HPDE6-E6E7 (cell line): ENCODE measurements at regions not wholly inside any gene's neighbourhood (a gene's known extent, or its start where the extent isn't known, plus 50 kb on each side); places are given as distances from the start of the nearest gene placed in this dataset.
"Not testable (repeated sequence)": the region's sequence is repeated elsewhere in the genome, so short reads cannot be mapped to it uniquely, and the experiment has no call there.

Experiments used
- DNase-seq: peaks from one replicate; pipeline ENCODE4 v3.0.0; 2011; ENCODE audit warnings: missing footprints; ENCODE audit errors: extremely low spot score

DNA sequence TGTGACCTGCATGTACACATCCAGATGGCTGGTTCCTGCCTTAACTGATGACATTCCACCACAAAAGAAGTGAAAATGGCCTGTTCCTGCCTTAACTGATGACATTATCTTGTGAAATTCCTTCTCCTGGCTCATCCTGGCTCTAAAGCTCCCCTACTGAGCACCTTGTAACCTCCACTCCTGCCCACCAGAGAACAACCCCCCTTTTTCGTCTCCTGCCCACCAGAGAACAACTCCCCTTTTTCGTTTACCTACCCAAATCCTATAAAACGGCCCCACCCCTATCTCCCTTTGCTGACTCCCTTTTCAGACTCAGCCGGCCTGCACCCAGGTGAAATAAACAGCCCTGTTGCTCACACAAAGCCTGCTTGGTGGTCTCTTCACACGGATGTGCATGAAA is 212.2 kb downstream of the KITLG start:
- DNase-seq = not testable (repeated sequence)

DNA sequence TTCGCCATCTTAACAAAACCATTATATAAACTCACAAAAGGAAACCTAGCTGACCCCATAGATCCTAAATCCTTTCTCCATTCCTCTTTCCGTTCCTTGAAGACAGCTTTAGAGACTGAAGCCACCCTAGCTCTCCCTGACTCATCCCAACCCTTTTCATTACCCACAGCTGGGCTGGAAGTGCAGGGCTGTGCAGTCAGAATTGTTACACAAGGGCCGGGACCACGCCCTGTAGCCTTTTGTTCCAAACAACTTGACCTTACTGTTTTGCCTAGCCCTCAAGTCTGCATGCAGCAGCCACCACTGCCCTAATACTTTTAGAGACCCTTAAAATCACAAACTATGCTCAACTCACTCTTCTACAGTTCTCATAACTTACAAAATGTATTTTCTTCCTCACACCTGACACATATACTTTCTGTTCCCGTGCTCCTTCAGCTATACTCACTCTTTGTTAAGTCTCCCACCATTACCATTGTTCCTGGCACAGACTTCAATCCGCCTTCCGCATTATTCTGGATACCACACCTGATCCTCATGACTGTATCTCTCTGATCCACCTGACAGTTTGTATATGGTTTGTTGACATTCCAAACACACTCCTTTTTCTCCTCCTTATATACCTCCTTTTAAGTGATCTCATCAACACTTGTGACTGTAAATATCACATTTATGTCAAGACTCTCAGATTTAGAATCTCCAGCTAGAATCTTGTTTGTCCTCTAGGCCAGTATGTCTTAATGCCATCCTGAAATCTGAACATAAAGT is 208.7 kb downstream of the KITLG start:
- DNase-seq = no peak

DNA sequence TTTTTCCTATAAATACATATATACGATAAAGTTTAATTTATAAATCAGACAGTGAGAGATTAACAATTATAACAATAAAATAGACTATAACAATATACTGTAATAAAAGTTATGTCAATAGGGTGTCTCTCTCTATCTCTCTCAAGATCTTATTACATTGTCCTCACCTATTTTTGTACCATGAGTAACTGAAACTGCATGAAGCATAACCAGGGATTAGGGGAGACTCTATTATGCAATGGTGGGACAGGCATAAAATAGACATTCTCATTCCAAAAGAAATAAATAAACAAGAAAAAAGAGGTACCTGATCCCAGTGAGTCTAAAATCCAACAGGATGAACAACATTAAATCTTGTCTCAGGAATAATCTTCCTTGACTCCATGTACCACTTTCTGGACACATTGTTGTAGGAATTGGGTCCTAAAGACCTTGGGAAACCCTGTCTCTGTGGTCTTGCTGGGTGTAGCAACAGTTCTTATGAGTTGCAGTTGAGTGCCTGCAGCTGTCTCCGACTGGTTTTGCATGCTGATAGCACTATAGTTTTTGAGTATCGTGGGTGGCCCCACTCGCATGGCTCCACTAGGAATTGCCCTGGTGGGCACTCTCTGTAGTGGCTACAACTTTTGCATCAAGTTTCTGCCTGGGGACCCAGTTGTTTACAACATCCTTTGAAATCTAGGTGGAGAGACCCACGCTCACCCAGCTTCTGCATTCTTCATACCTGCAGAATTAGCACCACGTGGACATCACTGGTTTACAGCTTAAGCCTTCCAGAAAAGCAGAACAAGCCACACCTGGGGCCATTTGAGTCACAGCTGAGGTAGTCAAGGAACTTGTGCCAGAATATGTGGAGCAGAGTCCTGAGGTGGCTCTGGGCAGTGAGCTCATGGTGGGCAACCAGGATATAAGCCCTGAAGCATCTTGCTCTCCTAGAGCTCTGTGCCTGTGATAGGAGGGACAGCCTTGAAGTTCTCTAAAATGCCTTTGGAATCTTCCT is 204.7 kb downstream of the KITLG start:
- no peak for DNase-seq

DNA sequence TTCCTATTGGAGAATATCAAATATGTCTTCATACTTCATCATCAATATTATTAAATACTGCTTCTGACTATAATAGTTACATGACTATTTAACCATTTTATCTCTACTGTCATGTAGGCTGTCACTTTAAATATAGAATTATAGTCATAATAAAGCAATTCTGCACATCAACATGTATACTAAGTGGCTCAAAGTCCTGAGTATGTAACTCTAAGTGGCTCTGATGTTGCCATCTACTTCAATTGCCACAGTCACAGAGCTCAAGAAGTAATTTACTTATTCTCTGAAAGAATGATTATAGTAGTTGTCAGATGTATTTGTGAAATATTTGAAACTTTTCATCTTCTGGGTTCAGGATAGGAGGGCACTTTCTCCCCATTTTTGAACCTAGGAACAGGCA is 202.3 kb downstream of the KITLG start:
- no peak for DNase-seq

DNA sequence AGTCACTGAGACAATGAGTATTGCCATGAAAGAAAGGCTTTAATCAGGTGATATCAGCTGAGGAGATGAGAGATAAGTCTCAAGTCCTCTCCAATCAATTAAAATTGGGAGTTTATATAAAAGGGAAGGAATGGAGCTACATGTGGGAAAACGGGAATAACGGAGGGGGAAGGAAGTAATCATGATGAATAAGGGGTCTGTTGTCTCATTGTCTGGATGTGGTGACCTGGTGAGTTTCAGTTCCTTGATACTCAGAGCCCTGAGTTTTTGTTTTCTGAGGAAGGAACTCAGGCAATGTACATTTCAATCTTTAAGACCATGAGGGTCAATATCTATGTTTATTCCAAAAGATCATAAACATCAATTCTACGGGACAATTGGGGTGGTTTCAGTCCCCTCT is 198.8 kb downstream of the KITLG start:
- DNase-seq = no peak

DNA sequence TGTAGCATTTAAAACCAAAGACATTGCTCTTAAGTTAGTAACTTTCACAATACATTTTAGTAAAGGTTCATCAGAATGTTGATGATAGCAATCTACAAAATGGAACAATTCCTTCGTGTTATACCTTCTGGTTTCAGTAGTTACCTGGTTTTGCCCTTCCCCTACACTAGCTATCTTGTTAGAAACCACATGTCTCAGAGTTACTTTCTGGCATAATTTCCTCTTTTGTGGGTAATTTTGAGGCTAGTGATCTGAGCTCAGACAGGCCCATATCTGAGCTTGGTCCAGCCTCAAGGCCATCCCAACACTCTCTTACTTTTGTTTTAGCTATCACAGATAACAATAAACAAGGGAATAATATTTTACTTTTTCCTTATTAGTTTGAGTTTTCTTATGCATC is 196.9 kb downstream of the KITLG start:
- DNase-seq = no peak

DNA sequence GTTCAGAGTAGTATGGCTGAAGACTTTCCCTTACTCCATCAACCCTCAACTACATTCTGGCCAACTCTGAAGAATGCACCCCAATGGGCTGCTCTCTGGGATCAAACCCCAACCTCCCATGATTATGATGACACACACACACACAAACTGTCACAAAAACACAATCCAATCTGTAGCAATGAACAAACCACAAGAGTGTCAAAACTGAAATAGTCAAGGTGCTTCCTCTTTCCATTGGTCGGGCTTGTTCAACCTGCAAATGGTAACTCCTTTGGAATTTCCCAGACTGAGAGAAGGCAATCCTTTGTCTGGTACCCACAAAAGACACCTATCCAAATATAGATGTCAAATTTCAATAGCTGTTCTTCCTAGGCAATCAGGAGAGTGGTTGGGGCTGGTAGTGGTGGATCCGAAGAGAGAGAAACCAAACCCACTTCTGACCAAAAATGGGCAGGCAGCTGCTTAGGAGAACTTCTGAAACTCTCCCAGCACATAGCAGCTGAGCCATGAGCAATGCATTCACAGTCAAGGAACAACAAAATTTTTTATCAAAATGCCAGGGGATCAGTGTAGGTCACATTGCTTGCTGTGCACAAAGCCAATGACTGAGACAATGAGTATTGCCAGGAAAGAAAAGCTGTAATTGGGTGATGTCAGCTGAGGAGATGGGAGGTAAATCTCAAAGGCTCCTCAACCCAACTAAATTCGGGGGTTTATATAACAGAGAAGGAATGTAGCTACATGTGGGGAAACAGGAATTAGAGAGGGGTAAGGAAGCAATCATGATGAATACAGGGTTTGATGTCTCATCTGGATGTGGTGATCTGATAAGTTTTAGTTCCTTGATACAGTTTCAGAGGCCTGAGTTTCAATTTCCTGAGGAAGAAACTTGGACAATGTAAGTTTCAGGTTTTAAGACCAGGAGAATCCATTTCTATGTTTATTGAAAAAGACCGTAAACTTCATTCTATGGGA is 191.4 kb downstream of the KITLG start:
- DNase-seq = no peak

DNA sequence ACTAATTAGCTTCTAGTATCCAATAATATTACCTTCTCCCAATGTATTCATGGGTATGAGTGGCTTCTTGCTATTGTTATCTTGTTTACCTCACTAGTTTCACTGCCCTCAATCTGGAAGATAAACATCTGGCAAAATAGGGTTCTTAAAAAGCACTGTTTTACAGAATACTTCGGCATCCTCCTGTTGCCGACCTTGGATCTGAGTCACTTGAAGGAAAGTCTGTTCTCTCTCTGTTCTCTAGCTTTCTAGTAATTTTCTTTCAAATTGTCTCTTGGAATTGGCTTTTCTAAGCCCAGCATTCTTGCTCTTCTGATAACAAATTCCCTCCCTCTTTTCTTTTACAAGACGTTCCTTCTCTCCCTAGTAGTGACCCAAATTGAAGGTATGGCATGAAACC is 189.5 kb downstream of the KITLG start:
- no peak for DNase-seq

DNA sequence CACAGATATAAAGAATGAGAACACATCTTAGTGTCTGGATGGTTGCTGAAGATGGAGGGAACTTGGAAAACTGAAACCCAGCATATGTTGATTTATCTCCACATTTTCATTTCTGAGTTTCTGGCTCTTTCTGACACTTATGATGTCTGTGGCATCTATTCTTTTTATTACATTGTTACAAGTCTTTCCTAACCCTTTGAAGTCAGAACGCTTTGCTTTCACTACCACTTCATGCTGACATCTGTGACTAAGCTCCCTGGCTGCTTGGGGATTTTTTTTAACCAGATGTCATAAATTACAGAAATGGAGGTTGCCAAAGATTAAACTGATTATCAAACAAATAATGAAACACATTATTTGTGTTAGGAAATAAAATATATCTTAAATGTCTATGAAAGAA is 188.7 kb downstream of the KITLG start:
- no peak for DNase-seq

DNA sequence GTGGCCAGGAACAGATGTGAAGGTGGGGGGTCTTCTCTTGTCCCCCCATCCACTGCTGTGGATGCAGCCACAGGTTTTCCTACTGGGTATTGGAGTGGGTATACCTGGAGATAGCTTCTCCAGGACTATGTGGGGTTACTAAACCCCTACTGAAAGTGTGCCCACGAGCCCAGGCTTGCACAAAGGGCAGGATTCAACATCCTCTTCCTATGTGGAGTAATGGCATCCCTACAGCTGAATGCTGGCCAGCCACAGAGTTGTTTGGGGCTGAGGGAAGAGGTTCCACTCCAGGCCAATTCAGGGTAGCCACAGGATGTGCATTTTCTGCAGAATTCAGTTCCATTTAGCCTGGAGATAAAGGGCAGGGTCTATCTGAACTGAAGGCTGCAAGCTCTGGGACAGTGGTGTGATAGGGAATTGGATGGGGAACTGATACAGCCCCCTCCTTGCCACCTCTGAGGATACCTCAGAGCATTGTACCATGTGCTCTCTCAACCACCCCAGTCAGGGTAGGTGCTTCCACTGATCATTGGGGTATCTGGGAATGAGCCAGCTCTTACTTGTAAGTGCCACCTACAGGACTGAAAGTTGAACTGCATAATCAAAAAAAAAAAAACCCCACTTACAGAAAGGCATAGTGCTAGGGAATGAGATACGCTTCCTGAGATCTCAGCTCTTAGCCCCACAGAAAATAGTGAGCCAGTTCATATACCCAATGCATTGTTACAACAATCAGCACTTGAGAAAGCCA is 187.1 kb downstream of the KITLG start:
- DNase-seq = no peak

DNA sequence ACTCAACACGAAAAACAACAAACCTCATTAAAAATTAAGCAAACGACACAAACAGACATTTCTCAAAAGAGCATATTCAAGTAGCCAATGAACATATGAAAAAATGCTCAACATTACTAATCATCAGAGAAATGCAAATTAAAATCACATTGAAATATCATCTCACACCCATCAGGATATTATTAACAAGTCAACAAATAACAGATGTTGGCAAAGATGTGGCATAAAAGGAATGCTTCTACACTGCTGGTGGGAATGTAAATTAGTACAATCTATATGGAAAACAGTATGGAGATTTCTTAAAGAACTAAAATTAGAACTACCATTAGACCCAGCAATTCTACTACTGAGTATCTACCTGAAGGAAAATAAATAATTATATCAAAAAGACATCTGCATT is 182.2 kb downstream of the KITLG start:
- DNase-seq = no peak

DNA sequence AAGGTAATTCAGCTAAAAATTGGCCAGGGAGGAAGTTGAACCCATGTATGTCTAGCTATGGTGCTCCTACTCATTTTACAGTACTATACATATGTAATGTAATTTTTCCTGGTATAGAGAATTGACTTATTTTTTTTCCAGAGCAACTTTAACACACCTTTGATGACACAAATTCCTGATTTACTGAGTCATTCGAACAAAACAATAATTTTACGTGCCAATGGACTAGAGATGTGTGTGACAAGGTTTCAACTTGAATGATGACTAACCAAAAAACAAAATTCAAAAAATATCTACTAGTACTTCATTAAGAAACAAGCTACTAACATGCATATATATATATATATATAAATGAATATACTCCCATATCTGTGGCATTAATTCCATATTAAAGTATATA is 180.5 kb downstream of the KITLG start:
- no peak for DNase-seq

DNA sequence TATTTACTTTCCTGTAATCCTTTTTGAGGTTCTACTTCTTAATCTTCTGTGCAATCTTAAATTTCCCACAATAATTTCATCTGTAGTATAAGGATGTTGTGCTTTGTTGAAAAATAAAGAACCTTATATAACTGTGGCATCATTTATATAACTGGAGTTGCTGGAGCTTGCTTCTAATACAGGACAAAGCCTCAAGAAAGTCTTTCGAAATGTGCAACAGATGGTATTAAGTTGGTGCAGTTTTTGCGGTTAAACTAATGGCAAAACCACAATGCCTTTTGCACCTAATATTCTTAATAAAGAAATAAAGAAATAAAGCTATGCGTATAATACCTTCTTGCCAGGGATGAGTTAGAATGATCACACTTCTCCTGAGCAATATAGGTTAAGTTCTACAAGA is 180.0 kb downstream of the KITLG start:
- no peak for DNase-seq

DNA sequence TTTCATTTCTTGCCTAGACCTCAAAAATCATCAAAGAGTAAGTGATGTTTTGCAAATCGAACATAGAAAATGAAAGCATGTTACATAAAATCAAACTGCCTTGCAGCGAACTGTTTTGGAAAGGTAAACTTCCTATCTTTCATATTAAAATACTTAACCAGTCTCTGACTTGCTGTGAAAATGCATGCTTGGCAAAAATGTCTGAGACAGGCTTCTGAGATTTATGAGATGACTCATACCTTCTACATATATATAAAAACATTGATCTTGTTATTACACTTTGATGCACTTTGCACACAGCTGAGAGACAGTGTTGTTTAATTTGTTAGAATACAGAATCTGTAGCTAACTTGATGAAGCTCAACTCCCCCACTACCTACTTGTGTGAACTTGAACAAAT is 179.1 kb downstream of the KITLG start:
- DNase-seq = no peak

DNA sequence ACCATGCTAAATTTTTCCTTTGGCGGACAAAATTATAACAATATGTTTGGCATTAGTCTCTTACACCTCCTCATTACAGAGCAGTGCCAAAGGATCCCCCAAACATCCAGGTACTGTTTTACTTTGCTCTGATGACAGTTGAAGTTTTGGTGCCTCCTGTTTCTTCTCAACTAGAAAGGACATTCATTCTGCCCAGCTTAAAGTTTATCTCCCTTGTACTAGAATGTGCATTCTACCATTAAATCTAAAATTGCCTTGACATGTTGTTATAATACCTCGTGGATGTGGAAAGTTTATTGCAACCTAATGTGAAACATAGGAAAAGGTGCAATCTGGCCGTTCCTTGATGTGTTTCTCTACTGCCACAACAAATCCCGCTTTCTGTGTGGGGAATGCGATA is 173.4 kb downstream of the KITLG start:
- no peak for DNase-seq

DNA sequence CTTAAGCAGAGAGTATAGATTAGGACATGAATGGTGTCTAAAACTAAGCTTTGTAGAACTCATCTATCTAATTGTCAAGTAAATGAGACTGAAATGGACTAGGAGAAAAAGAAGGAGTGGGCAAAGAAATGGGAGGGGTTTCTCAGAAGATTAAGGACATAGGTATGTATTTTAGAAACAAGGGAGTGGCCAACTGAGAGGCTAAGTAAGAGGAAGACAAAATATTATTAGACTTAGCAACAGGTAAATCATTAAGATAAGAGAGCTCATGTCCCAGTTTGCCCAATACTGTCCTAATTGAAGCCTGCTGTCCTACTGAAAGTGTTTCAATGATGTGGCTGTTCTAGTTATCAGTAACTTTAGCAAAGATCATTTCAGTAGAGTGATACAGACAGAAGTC is 171.4 kb downstream of the KITLG start:
- DNase-seq = no peak

DNA sequence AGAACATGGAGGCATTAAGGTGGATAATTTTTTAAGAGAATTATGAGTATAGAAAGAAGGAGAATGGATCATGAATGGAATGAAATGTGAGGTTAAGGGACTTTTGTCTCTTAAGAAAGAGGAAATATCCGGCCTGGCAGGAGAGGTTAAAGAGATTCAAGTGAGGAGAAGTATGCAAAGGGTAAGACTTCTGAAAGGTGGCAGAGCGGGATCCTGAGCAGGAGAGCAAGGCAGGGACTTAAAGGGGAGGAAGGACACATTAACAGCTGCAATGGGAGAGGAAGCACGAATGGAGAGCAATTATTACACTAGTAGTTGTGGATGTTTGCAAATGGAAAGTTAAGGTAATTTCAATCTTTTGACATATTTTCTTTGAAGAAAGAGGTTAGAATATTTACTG is 171.0 kb downstream of the KITLG start:
- DNase-seq = no peak

DNA sequence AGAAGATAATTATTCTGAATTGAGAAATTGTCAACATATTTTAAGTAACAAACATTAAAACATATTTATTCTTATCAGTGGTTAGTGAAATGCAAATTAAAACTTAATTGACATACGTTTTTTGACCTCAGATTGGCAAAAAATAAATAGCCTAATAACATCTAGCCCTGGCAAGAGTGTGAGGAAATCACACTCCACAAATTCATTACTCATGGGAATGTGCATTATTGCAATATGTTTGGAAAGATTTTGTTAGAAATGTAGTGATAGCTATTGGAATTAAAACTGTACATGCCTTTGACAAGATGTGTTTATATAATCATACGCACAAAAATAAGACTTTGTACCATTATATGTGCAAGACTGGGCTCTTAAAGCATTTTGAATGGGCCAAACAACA is 168.6 kb downstream of the KITLG start:
- no peak for DNase-seq

DNA sequence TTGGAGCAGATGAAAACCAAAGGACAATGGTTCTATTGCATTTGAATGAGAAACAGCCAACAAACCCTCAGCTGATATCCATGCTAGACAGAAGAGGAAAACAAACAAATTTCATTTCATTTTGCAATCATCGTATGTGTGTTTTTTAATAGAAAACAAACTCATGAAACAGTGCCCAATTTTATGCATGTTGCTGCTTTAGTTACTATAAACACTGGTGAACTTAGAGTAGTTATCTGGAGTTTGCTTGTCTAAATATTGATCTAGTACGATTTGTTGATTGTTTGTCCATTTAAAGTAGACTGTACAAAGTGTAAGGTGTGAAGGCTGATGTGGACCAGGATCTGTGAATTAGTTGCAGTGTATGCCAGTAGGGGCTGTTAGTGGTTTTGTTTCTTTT is 166.6 kb downstream of the KITLG start:
- DNase-seq = no peak

DNA sequence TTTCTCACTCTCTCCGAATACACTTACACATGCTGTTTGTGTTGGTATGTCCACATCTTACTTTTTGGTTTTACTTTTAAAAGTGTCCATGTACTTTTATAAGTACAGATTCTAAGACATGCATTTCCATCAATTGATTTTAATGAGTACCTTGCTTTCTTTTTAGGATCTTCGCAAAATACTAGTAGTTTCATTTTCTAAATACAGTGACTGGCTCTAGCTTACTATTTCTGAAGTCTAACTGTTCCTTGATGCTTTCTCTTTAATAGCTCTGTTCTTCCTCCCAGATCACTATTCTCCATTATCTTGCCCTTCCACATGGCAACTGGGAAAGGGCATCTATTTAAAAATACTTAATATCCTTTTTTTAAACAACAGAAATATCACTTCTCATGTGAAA is 164.1 kb downstream of the KITLG start:
- no peak for DNase-seq

DNA sequence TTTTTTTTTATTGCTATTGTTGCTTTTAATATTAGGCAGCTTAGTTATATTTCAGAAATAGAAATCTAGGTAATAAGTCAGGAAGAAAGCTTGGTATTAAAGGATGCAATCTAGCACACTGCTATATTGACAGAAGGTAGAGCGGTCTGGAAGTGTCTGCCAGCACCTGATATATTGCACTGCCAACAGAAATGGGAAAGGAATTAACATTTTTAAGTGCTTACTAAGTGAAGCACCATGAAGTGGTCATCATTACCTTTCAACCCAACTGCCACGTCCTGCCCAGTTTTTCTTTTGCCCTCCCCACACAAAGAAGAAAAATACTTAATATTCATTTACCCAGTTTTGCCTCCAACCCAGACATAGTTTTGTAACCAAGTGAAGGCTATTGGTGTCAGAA is 163.5 kb downstream of the KITLG start:
- no peak for DNase-seq
